ENCODE measurements at regions not wholly inside any gene's neighbourhood (a gene's known extent, or its start where the extent isn't known, plus 50 kb on each side); places are given as distances from the start of the nearest gene placed in this dataset.

GRCh38 chr16:25571712-25572111 is 120.0 kb upstream of the HS3ST4 start:
- H3K9me3 ChIP-seq (ENCODE audit: control insufficient read depth in 1 of 2, insufficient read depth in 1 of 2, low read depth in 1 of 2, low read length in 2 of 2) = no peaks in the 10 kb centered on the region
- BruUV-seq (replicated peaks) = no TSS peak
- H3K27me3 ChIP-seq (ENCODE audit: insufficient read depth, low read length) = 0 out of 2 replicates have a peak, but pooled peaks cover 5% of the 10 kb centered on the region
- no peak overlapping the region for H3K4me2 ChIP-seq (ENCODE audit: low read length)
- no peaks in the 10 kb centered on the region for H3K4me1 ChIP-seq (ENCODE audit: control insufficient read depth in 1 of 2, insufficient read depth in 2 of 2, low read length in 2 of 2)
- TF ChIP-seq FOSL1 (IDR thresholded peaks at IDR 0.05; ENCODE audit: low read depth) (no peak), REST (IDR thresholded peaks at IDR 0.05; ENCODE audit: low read depth) (no peak), JUND (IDR thresholded peaks at IDR 0.05) (no peak), CTCF (IDR thresholded peaks at IDR 0.05 in 2 of 3, conservative IDR thresholded peaks at IDR 0.05 in 1 of 3; ENCODE audit: borderline replicate concordance in 1 of 3, insufficient read depth in 1 of 3, low read depth in 2 of 3, low read length in 2 of 3) (no peak), ZBTB33 (IDR thresholded peaks at IDR 0.05; ENCODE audit: extremely low read depth, insufficient replicate concordance, low read length) (no peak), ZFX (IDR thresholded peaks at IDR 0.05) (no peak), SRF (IDR thresholded peaks at IDR 0.05; ENCODE audit: low read depth) (no peak), TCF7L2 (IDR thresholded peaks at IDR 0.05; ENCODE audit: borderline replicate concordance, extremely low read depth, insufficient read depth, insufficient read length) (no peak), ZNF274 (IDR thresholded peaks at IDR 0.05; ENCODE audit: low read depth, low read length) (no peak), EGR1 (IDR thresholded peaks at IDR 0.05; ENCODE audit: low read depth) (no peak), SP1 (IDR thresholded peaks at IDR 0.05; ENCODE audit: low read depth) (no peak)
- H3K9me2 ChIP-seq (ENCODE audit: insufficient read depth) = no peaks in the 10 kb centered on the region
- DNase-seq (ENCODE audit: low read depth, low spot score) (no peak), ATAC-seq (no peak)
- CTCF ChIA-PET = no interaction called here
- RAD21 ChIA-PET (ENCODE audit: low non-redundant PET in 1 of 2, low total read pairs in 2 of 2, uncharacterized antibody in 2 of 2, unreplicated experiment in 2 of 2) = no interaction called here
- H3K79me2 ChIP-seq (ENCODE audit: insufficient read depth, low read length) = no peaks in the 10 kb centered on the region
- H2AFZ ChIP-seq (ENCODE audit: low read depth, low read length, poor library complexity, severe bottlenecking) = no peak overlapping the region
- no peaks in the 10 kb centered on the region for H3K36me3 ChIP-seq (ENCODE audit: control insufficient read depth in 1 of 2, insufficient read depth in 2 of 2, low read length in 2 of 2)
- no peaks in the 10 kb centered on the region for H4K20me1 ChIP-seq (ENCODE audit: insufficient read depth)
- POLR2A ChIA-PET = no interaction called here
- H3K4me3 ChIP-seq (replicated peaks in 1 of 2; ENCODE audit: low read depth in 1 of 2, low read length in 2 of 2) = no peak overlapping the region
- no peak overlapping the region for H3K9ac ChIP-seq (ENCODE audit: low read length)
- intact Hi-C loops (cut with micrococcal nuclease) = no loop called here
- H3K27ac ChIP-seq (ENCODE audit: low read depth, low read length) = no peak overlapping the region

Data from HCT116 (cell line).